ENCODE measurements at regions not wholly inside any gene's neighbourhood (a gene's known extent, or its start where the extent isn't known, plus 50 kb on each side); places are given as distances from the start of the nearest gene placed in this dataset.

GRCh38 chr2:163974766-163975165 is 239.0 kb upstream of the FIGN start:
- TF ChIP-seq CTCF (IDR thresholded peaks at IDR 0.05) (no peak), POLR2A (IDR thresholded peaks at IDR 0.05) (no peak)

Measured in testis (tissue), 2 donors.